ENCODE measurements at regions not wholly inside any gene's neighbourhood (a gene's known extent, or its start where the extent isn't known, plus 50 kb on each side); places are given as distances from the start of the nearest gene placed in this dataset.

GRCh38 chr18:39497821-39498220 lies 1932.2 kb upstream of the CELF4 start:
- Histone ChIP-seq H3K27ac (ENCODE audit: low read depth, low read length, poor library complexity, severe bottlenecking) (no peak overlapping the region), H3K9me2 (ENCODE audit: low read depth, low read length) (no peaks in the 10 kb centered on the region), H3F3A (ENCODE audit: insufficient read depth, low read length) (no peaks in the 10 kb centered on the region), H3K36me3 (ENCODE audit: insufficient read depth, low read length) (no peaks in the 10 kb centered on the region), H3K4me3 (ENCODE audit: low read depth, low read length, poor library complexity, severe bottlenecking) (no peak overlapping the region), H3K9me3 (ENCODE audit: low read length) (no peaks in the 10 kb centered on the region), H3K4me2 (ENCODE audit: low read length) (no peak overlapping the region), H3K9ac (ENCODE audit: low read length) (no peak overlapping the region), H2AFZ (ENCODE audit: low read length) (no peak overlapping the region), H4K20me1 (ENCODE audit: insufficient read depth, low read length) (no peaks in the 10 kb centered on the region), H3K4me1 (ENCODE audit: insufficient read depth, low read length, severe bottlenecking) (no peaks in the 10 kb centered on the region), H3K27me3 (ENCODE audit: insufficient read depth, low read length) (no peaks in the 10 kb centered on the region), H3K79me2 (ENCODE audit: insufficient read depth, low read length) (no peaks in the 10 kb centered on the region)
- TF ChIP-seq, protein P1, sequence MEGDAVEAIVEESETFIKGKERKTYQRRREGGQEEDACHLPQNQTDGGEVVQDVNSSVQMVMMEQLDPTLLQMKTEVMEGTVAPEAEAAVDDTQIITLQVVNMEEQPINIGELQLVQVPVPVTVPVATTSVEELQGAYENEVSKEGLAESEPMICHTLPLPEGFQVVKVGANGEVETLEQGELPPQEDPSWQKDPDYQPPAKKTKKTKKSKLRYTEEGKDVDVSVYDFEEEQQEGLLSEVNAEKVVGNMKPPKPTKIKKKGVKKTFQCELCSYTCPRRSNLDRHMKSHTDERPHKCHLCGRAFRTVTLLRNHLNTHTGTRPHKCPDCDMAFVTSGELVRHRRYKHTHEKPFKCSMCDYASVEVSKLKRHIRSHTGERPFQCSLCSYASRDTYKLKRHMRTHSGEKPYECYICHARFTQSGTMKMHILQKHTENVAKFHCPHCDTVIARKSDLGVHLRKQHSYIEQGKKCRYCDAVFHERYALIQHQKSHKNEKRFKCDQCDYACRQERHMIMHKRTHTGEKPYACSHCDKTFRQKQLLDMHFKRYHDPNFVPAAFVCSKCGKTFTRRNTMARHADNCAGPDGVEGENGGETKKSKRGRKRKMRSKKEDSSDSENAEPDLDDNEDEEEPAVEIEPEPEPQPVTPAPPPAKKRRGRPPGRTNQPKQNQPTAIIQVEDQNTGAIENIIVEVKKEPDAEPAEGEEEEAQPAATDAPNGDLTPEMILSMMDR (IDR thresholded peaks at IDR 0.05; ENCODE audit: low read length), result no peak
- TF ChIP-seq EZH2 (IDR thresholded peaks at IDR 0.05; ENCODE audit: borderline replicate concordance, low read length), result no peak

- Histone ChIP-seq H3K9me3 (ENCODE audit: low read length) (no peaks in the 10 kb centered on the region), H3K4me3 (ENCODE audit: low read depth, low read length, poor library complexity, severe bottlenecking) (no peak overlapping the region), H3K4me1 (ENCODE audit: insufficient read depth, low read length, severe bottlenecking) (no peaks in the 10 kb centered on the region), H4K20me1 (ENCODE audit: insufficient read depth, low read length) (no peaks in the 10 kb centered on the region), H3K27me3 (ENCODE audit: insufficient read depth, low read length) (no peaks in the 10 kb centered on the region), H3F3A (ENCODE audit: insufficient read depth, low read length) (no peaks in the 10 kb centered on the region), H3K79me2 (ENCODE audit: insufficient read depth, low read length) (no peaks in the 10 kb centered on the region), H3K9me2 (ENCODE audit: low read depth, low read length) (no peaks in the 10 kb centered on the region), H3K4me2 (ENCODE audit: low read length) (no peak overlapping the region), H3K27ac (ENCODE audit: low read depth, low read length, poor library complexity, severe bottlenecking) (no peak overlapping the region), H3K36me3 (ENCODE audit: insufficient read depth, low read length) (no peaks in the 10 kb centered on the region), H3K9ac (ENCODE audit: low read length) (no peak overlapping the region), H2AFZ (ENCODE audit: low read length) (no peak overlapping the region)
- TF ChIP-seq, protein P1 (IDR thresholded peaks at IDR 0.05; ENCODE audit: low read length), result no peak
- no peak for TF ChIP-seq EZH2 (IDR thresholded peaks at IDR 0.05; ENCODE audit: borderline replicate concordance, low read length)
These were observed 1931.4 kb upstream of the CELF4 start for GRCh38 chr18:39496986-39497385.

- Histone ChIP-seq H3F3A (ENCODE audit: insufficient read depth, low read length) (no peaks in the 10 kb centered on the region), H3K27me3 (ENCODE audit: insufficient read depth, low read length) (no peaks in the 10 kb centered on the region), H2AFZ (ENCODE audit: low read length) (no peak overlapping the region), H3K4me3 (ENCODE audit: low read depth, low read length, poor library complexity, severe bottlenecking) (no peak overlapping the region), H3K4me1 (ENCODE audit: insufficient read depth, low read length, severe bottlenecking) (no peaks in the 10 kb centered on the region), H3K36me3 (ENCODE audit: insufficient read depth, low read length) (no peaks in the 10 kb centered on the region), H3K9ac (ENCODE audit: low read length) (no peak overlapping the region), H4K20me1 (ENCODE audit: insufficient read depth, low read length) (no peaks in the 10 kb centered on the region), H3K9me3 (ENCODE audit: low read length) (no peaks in the 10 kb centered on the region), H3K4me2 (ENCODE audit: low read length) (no peak overlapping the region), H3K27ac (ENCODE audit: low read depth, low read length, poor library complexity, severe bottlenecking) (no peak overlapping the region), H3K9me2 (ENCODE audit: low read depth, low read length) (no peaks in the 10 kb centered on the region), H3K79me2 (ENCODE audit: insufficient read depth, low read length) (no peaks in the 10 kb centered on the region)
- TF ChIP-seq, protein P1 (IDR thresholded peaks at IDR 0.05; ENCODE audit: low read length), result no peak
- TF ChIP-seq EZH2 (IDR thresholded peaks at IDR 0.05; ENCODE audit: borderline replicate concordance, low read length), result no peak
These were observed 1928.8 kb upstream of the CELF4 start for GRCh38 chr18:39494211-39494896.
